ENCODE measurements at regions not wholly inside any gene's neighbourhood (a gene's known extent, or its start where the extent isn't known, plus 50 kb on each side); places are given as distances from the start of the nearest gene placed in this dataset.
A peak's percentile ranks its signal among the peaks of the same experiment; 100 is the strongest.

- TF ChIP-seq AKNA (CRISPR knock-in tag; IDR thresholded peaks at IDR 0.05; ENCODE audit: borderline replicate concordance) (no peak), ZSCAN20 (CRISPR knock-in tag; IDR thresholded peaks at IDR 0.05; ENCODE audit: borderline replicate concordance) (no peak), FOXP1 (IDR thresholded peaks at IDR 0.05) (0 out of 2 replicates have a peak, but pooled peaks have one; percentile 29), FOXP1 (CRISPR knock-in tag; IDR thresholded peaks at IDR 0.05) (peak; percentile 88), TEAD3 (CRISPR knock-in tag; optimal IDR thresholded peaks at IDR 0.05; ENCODE audit: borderline replicate concordance) (peak; percentile 90), GTF2F1 (IDR thresholded peaks at IDR 0.05; ENCODE audit: low read length) (no peak), ZFP41 (CRISPR knock-in tag; IDR thresholded peaks at IDR 0.05; ENCODE audit: borderline replicate concordance) (no peak), ADNP (CRISPR knock-in tag; IDR thresholded peaks at IDR 0.05) (no peak), KLF12 (CRISPR knock-in tag; IDR thresholded peaks at IDR 0.05; ENCODE audit: borderline replicate concordance) (peak; percentile 59; the same call in 1 of the 2 replicates), ZNF24 (IDR thresholded peaks at IDR 0.05) (no peak), NR3C1 (CRISPR knock-in tag; IDR thresholded peaks at IDR 0.05) (no peak), ZBTB20 (CRISPR knock-in tag; IDR thresholded peaks at IDR 0.05; ENCODE audit: borderline replicate concordance, low read depth) (peak; percentile 55), PLRG1 (conservative IDR thresholded peaks at IDR 0.05) (no peak), IRX3 (CRISPR knock-in tag; IDR thresholded peaks at IDR 0.05; ENCODE audit: borderline replicate concordance, low read depth) (no peak), ISL2 (CRISPR knock-in tag; IDR thresholded peaks at IDR 0.05) (peak; percentile 65; the same call in 1 of the 2 replicates), SNAPC2 (CRISPR knock-in tag; IDR thresholded peaks at IDR 0.05) (no peak; the same call in 1 of the 2 replicates), ZNF496 (CRISPR knock-in tag; IDR thresholded peaks at IDR 0.05; ENCODE audit: insufficient replicate concordance) (no peak), BRCA1 (CRISPR knock-in tag; IDR thresholded peaks at IDR 0.05) (no peak), ZNF30 (CRISPR knock-in tag; IDR thresholded peaks at IDR 0.05) (no peak), ATF1 (CRISPR knock-in tag; IDR thresholded peaks at IDR 0.05) (peak; percentile 79), ZNF772 (CRISPR knock-in tag; IDR thresholded peaks at IDR 0.05) (peak; percentile 36; the same call in 1 of the 2 replicates), SIN3A (IDR thresholded peaks at IDR 0.05; ENCODE audit: borderline replicate concordance, low read depth, low read length) (no peak), RFX1 (IDR thresholded peaks at IDR 0.05) (no peak), HNRNPH1 (optimal IDR thresholded peaks at IDR 0.05; ENCODE audit: low read depth, low read length) (no peak), SMARCE1 (IDR thresholded peaks at IDR 0.05; ENCODE audit: borderline replicate concordance) (no peak)
Measured at GRCh38 chr17:30588798-30589247, 111.6 kb downstream of the GOSR1 start (continued).
